ENCODE measurements at regions not wholly inside any gene's neighbourhood (a gene's known extent, or its start where the extent isn't known, plus 50 kb on each side); places are given as distances from the start of the nearest gene placed in this dataset.

DNA sequence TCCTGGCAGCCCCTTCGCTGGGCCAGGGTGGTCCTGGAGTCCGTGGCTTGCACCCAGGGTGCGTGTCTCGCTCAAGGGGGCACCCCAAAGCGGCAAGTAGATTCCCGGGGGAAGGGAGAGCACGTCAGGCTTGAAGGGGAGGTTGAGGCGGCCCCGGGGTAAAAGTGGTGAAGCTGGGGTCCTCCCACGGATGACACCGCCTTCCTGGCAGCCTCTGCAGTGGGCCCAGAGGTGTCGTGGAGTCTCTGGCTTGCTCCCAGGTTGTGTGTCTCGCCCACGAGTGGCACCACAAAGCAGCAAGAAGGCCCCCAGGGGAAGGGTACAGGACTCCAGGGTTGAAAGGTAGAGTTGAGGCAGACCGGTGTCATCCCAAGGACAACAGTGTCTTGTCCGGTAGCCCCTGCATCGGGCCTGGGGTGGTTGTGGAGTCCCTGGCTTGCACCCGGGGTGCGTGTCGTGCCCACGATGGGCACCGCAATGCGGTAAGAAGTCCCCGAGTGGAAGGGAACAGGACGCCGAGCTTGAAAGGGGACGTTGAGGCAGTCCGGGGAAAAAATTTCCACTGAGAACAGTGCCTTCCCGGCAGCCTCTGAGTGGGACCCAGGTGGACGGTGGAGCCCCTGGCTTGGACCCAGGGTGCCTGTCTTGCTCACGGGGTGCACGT lies 158.0 kb upstream of the ALG10B start:
- H3K9me3 ChIP-seq (ENCODE audit: low read depth) = no peaks in the 10 kb centered on the region
- no peak overlapping the region for H3K4me2 ChIP-seq
- H2AFZ ChIP-seq = no peak overlapping the region
- H4K20me1 ChIP-seq (ENCODE audit: insufficient read depth, poor library complexity, severe bottlenecking) = no peaks in the 10 kb centered on the region
- TF ChIP-seq EZH2phosphoT487 (IDR thresholded peaks at IDR 0.05; ENCODE audit: low read depth, severe bottlenecking, unreplicated experiment) (no peak), EZH2 (IDR thresholded peaks at IDR 0.05; ENCODE audit: borderline replicate concordance) (no peak)
- TF ChIP-seq, protein P1, sequence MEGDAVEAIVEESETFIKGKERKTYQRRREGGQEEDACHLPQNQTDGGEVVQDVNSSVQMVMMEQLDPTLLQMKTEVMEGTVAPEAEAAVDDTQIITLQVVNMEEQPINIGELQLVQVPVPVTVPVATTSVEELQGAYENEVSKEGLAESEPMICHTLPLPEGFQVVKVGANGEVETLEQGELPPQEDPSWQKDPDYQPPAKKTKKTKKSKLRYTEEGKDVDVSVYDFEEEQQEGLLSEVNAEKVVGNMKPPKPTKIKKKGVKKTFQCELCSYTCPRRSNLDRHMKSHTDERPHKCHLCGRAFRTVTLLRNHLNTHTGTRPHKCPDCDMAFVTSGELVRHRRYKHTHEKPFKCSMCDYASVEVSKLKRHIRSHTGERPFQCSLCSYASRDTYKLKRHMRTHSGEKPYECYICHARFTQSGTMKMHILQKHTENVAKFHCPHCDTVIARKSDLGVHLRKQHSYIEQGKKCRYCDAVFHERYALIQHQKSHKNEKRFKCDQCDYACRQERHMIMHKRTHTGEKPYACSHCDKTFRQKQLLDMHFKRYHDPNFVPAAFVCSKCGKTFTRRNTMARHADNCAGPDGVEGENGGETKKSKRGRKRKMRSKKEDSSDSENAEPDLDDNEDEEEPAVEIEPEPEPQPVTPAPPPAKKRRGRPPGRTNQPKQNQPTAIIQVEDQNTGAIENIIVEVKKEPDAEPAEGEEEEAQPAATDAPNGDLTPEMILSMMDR (IDR thresholded peaks at IDR 0.05; ENCODE audit: poor library complexity) = no peak
- H3K4me3 ChIP-seq = no peak overlapping the region
- H3K36me3 ChIP-seq (replicated peaks; ENCODE audit: insufficient read depth, low read depth) = no peaks in the 10 kb centered on the region
- no peaks in the 10 kb centered on the region for H3K79me2 ChIP-seq
- H3K9me2 ChIP-seq (replicated peaks; ENCODE audit: insufficient read depth) = no peaks in the 10 kb centered on the region
- H3K4me1 ChIP-seq (ENCODE audit: insufficient read depth) = no peaks in the 10 kb centered on the region
- 91% methylated on average over 31 of the region's 32 CpGs for WGBS (ENCODE audit: low lambda C conversion rate, missing lambda C conversion rate)
- no peak for DNase-seq (ENCODE audit: low spot score)
- H3K27ac ChIP-seq = no peak overlapping the region
- H3K27me3 ChIP-seq = no peaks in the 10 kb centered on the region

DNA sequence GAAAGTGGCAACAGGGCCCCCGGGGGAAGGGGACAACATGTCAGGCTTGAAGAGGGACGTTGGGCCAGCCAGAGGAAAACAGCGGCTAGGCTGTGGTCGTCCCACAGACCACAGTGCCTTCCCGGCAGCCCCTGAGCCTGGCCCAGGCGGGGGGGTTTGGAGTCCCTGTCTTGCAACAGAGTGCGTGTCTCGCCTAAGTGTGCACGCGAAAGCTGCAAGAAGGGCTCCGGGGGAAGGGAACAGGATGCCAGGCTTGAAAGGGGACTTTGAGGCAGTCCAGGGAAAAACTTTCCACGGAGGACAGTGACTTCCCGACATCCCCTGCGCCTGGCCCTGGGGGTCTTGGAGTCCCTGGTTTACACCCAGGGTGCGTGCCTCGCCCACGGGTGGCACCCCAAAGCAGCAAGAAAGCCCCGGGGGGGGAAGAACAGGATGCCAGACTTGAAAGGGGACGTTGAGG lies 157.5 kb upstream of the ALG10B start:
- 97% methylated on average over 17 of the region's 19 CpGs for WGBS (ENCODE audit: low lambda C conversion rate, missing lambda C conversion rate)
- TF ChIP-seq EZH2phosphoT487 (IDR thresholded peaks at IDR 0.05; ENCODE audit: low read depth, severe bottlenecking, unreplicated experiment) = no peak
- TF ChIP-seq EZH2 (IDR thresholded peaks at IDR 0.05; ENCODE audit: borderline replicate concordance) = no peak
- TF ChIP-seq, protein P1 (IDR thresholded peaks at IDR 0.05; ENCODE audit: poor library complexity) = no peak

DNA sequence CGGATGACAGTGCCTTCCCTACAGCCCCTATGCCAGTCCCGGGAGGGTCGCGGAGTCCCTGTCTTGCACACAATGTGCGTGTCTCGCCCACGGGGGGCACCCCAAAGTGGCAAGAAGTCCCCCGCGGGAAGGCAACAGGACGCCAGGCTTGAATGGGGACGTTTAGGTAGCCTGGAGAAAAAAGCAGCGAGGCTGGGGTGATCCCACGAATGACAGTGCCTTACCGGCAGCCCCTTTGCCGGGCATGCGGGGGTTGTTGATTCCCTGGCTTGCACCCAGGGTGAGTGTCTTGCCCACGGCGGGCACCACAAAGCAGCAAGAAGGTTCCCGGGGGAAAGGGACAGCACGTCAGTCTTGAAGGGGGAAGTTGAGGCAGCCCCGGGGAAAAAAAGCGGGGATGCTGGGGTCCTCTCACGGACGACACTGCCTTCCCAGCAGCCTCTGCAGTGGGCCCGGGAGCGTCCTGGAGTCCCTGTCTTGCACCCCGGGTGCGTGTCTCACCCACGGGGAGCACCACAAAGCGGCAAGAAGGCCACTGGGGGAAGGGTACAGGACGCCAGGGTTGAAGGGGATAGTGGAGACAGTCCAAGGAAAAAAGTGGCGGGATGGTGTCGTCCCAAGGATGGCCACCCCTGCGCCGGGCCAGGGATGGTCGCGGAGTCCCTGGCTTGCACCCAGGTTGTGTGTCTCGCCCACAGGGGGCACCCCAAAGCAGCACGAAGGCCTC lies 156.8 kb upstream of the ALG10B start:
- 91% methylated on average over 37 of the region's 39 CpGs for WGBS (ENCODE audit: low lambda C conversion rate, missing lambda C conversion rate)
- no peaks in the 10 kb centered on the region for H3K27me3 ChIP-seq
- H3K79me2 ChIP-seq = no peaks in the 10 kb centered on the region
- H3K4me1 ChIP-seq (ENCODE audit: insufficient read depth) = no peaks in the 10 kb centered on the region
- no peak overlapping the region for H3K4me2 ChIP-seq
- TF ChIP-seq, protein P1 (IDR thresholded peaks at IDR 0.05; ENCODE audit: poor library complexity) = no peak
- TF ChIP-seq EZH2phosphoT487 (IDR thresholded peaks at IDR 0.05; ENCODE audit: low read depth, severe bottlenecking, unreplicated experiment) (no peak), EZH2 (IDR thresholded peaks at IDR 0.05; ENCODE audit: borderline replicate concordance) (no peak)
- H3K36me3 ChIP-seq (replicated peaks; ENCODE audit: insufficient read depth, low read depth) = no peaks in the 10 kb centered on the region
- H4K20me1 ChIP-seq (ENCODE audit: insufficient read depth, poor library complexity, severe bottlenecking) = no peaks in the 10 kb centered on the region
- no peaks in the 10 kb centered on the region for H3K9me2 ChIP-seq (replicated peaks; ENCODE audit: insufficient read depth)
- DNase-seq (ENCODE audit: low spot score) = no peak
- H3K27ac ChIP-seq = no peak overlapping the region
- H2AFZ ChIP-seq = no peak overlapping the region
- no peaks in the 10 kb centered on the region for H3K9me3 ChIP-seq (ENCODE audit: low read depth)
- no peak overlapping the region for H3K4me3 ChIP-seq

More for the DNA sequence above, 157.5 kb upstream of the ALG10B start:
- no peak overlapping the region for H3K4me3 ChIP-seq
- no peak overlapping the region for H3K27ac ChIP-seq
- H3K27me3 ChIP-seq = no peaks in the 10 kb centered on the region
- H3K36me3 ChIP-seq (replicated peaks; ENCODE audit: insufficient read depth, low read depth) = no peaks in the 10 kb centered on the region
- no peak overlapping the region for H2AFZ ChIP-seq
- no peaks in the 10 kb centered on the region for H3K4me1 ChIP-seq (ENCODE audit: insufficient read depth)
- H3K79me2 ChIP-seq = no peaks in the 10 kb centered on the region
- no peaks in the 10 kb centered on the region for H3K9me3 ChIP-seq (ENCODE audit: low read depth)
- no peaks in the 10 kb centered on the region for H4K20me1 ChIP-seq (ENCODE audit: insufficient read depth, poor library complexity, severe bottlenecking)
- no peaks in the 10 kb centered on the region for H3K9me2 ChIP-seq (replicated peaks; ENCODE audit: insufficient read depth)
- DNase-seq (ENCODE audit: low spot score) = no peak
- no peak overlapping the region for H3K4me2 ChIP-seq
